ENCODE measurements at regions not wholly inside any gene's neighbourhood (a gene's known extent, or its start where the extent isn't known, plus 50 kb on each side); places are given as distances from the start of the nearest gene placed in this dataset.

DNA sequence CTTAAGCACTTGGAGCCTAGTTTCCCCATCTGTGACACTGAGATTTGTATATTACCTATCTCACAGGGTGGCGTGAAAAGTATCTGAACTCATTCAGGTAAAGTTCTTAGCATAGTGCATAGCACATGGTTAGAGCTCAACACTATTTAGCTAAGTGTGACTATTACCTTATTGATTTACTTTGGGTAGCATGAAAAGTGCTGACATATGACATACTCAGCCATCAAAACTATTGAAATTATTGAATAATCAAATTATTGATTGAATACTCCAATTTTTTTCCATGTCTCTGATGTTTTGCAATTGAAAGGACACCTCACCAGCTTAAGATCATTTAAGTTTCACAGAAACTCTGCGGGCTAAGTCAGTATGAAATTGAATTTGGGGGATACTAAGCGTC lies 715.0 kb downstream of the EFNB2 start:
- H3K36me3 ChIP-seq, result no peaks in the 10 kb centered on the region
- no peaks in the 10 kb centered on the region for H3K4me1 ChIP-seq
- no peaks in the 10 kb centered on the region for H3K9me3 ChIP-seq
- intact Hi-C loops (cut with DNase I; ENCODE audit: low total_unique reads), result no loop called here
- DNase-seq, result no peak
- H3K27me3 ChIP-seq, result no peaks in the 10 kb centered on the region
- no peak for TF ChIP-seq CTCF (IDR thresholded peaks at IDR 0.05)
- H3K27ac ChIP-seq, result no peak overlapping the region
- H3K4me3 ChIP-seq, result no peak overlapping the region

GRCh38 chr13:105817498-105817897 lies 718.0 kb downstream of the EFNB2 start:
- TF ChIP-seq CTCF (IDR thresholded peaks at IDR 0.05), result no peak
- no peaks in the 10 kb centered on the region for H3K4me1 ChIP-seq
- intact Hi-C loops (cut with DNase I; ENCODE audit: low total_unique reads), result no loop called here
- H3K27me3 ChIP-seq, result no peaks in the 10 kb centered on the region
- no peaks in the 10 kb centered on the region for H3K36me3 ChIP-seq
- no peak overlapping the region for H3K4me3 ChIP-seq
- no peak for DNase-seq
- H3K9me3 ChIP-seq, result no peaks in the 10 kb centered on the region
- H3K27ac ChIP-seq, result no peak overlapping the region

DNA sequence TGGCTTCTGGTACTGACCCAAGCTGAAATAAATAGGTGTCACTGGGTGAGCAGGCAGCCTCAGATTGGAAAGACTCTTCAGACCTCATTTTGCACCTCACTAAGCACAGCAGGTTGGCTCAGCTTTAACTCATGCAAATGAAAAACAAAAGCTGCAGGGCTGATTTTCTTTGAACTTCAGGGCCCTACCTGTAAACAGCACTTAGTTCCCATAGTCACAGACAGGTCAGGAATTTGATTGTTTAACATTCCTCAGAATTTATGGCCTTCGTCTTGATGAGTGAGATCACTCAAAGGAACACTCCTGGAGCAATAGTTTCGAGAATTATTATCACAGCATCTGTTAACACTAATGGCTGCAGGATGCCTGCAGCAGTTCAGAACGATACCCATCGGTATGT lies 718.5 kb downstream of the EFNB2 start:
- Histone ChIP-seq H3K27ac (no peak overlapping the region), H3K27me3 (no peaks in the 10 kb centered on the region), H3K4me1 (no peaks in the 10 kb centered on the region), H3K4me3 (no peak overlapping the region), H3K9me3 (no peaks in the 10 kb centered on the region), H3K36me3 (no peaks in the 10 kb centered on the region)
- no peak for TF ChIP-seq CTCF (IDR thresholded peaks at IDR 0.05)
- no peak for DNase-seq
- intact Hi-C loops (cut with DNase I; ENCODE audit: low total_unique reads), result no loop called here

DNA sequence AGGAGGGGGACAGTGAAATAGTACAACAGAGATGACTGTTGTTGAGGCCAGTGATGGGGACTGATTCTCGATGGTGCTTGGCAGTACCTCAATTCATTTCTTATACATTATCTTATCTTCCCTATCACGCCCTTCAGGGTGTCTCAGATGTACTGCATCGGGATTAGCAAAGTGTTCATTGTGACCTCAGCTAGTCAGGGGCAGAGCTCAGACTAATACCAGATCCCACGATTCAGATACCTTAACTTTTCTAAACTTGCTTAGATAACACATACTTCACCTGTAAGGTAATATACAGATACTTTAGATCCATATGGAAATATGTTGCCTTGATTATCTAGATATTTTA lies 720.6 kb downstream of the EFNB2 start:
- TF ChIP-seq CTCF (IDR thresholded peaks at IDR 0.05), result no peak
- intact Hi-C loops (cut with DNase I; ENCODE audit: low total_unique reads), result no loop called here
- H3K4me3 ChIP-seq, result no peak overlapping the region
- no peaks in the 10 kb centered on the region for H3K27me3 ChIP-seq
- H3K4me1 ChIP-seq, result no peaks in the 10 kb centered on the region
- H3K9me3 ChIP-seq, result no peaks in the 10 kb centered on the region
- no peaks in the 10 kb centered on the region for H3K36me3 ChIP-seq
- H3K27ac ChIP-seq, result no peak overlapping the region
- DNase-seq, result no peak

- no peak overlapping the region for H3K27ac ChIP-seq
- intact Hi-C loops (cut with DNase I; ENCODE audit: low total_unique reads), result no loop called here
These were observed 721.1 kb downstream of the EFNB2 start for GRCh38 chr13:105814219-105814901.

More at GRCh38 chr13:105814219-105814901, 721.1 kb downstream of the EFNB2 start:
- no peak for TF ChIP-seq CTCF (IDR thresholded peaks at IDR 0.05)
- Histone ChIP-seq H3K4me3 (no peak overlapping the region), H3K9me3 (no peaks in the 10 kb centered on the region), H3K36me3 (no peaks in the 10 kb centered on the region), H3K27me3 (no peaks in the 10 kb centered on the region), H3K4me1 (no peaks in the 10 kb centered on the region)
- no peak for DNase-seq
